ENCODE measurements at regions not wholly inside any gene's neighbourhood (a gene's known extent, or its start where the extent isn't known, plus 50 kb on each side); places are given as distances from the start of the nearest gene placed in this dataset.

GRCh38 chr20:60750909-60751308 lies 501.2 kb upstream of the CDH4 start:
- Histone ChIP-seq H3K79me2 (ENCODE audit: low read length) (no peaks in the 10 kb centered on the region), H3K4me3 (ENCODE audit: low read length) (no peak overlapping the region), H3K9me3 (ENCODE audit: low read length) (no peaks in the 10 kb centered on the region), H4K20me1 (ENCODE audit: insufficient read depth, low read depth, low read length) (no peaks in the 10 kb centered on the region), H3K4me2 (ENCODE audit: low read depth, low read length, poor library complexity, severe bottlenecking) (no peak overlapping the region), H3K27ac (ENCODE audit: low read length) (no peak overlapping the region), H3K27me3 (ENCODE audit: low read length) (no peaks in the 10 kb centered on the region), H3K9me2 (replicated peaks; ENCODE audit: insufficient read depth, low read length) (no peaks in the 10 kb centered on the region), H3K9ac (ENCODE audit: low read length) (no peak overlapping the region), H3K4me1 (ENCODE audit: low read length) (no peaks in the 10 kb centered on the region), H2AFZ (ENCODE audit: low read length) (no peak overlapping the region), H3K36me3 (ENCODE audit: insufficient read depth, low read length) (no peaks in the 10 kb centered on the region)
- no peak for DNase-seq

- Histone ChIP-seq H3K4me1 (ENCODE audit: low read length) (no peaks in the 10 kb centered on the region), H2AFZ (ENCODE audit: low read length) (no peak overlapping the region), H3K36me3 (ENCODE audit: insufficient read depth, low read length) (no peaks in the 10 kb centered on the region), H3K4me3 (ENCODE audit: low read length) (no peak overlapping the region), H3K4me2 (ENCODE audit: low read depth, low read length, poor library complexity, severe bottlenecking) (no peak overlapping the region), H4K20me1 (ENCODE audit: insufficient read depth, low read depth, low read length) (no peaks in the 10 kb centered on the region), H3K9me3 (ENCODE audit: low read length) (no peaks in the 10 kb centered on the region), H3K9me2 (replicated peaks; ENCODE audit: insufficient read depth, low read length) (no peaks in the 10 kb centered on the region), H3K9ac (ENCODE audit: low read length) (no peak overlapping the region), H3K27me3 (ENCODE audit: low read length) (no peaks in the 10 kb centered on the region), H3K27ac (ENCODE audit: low read length) (no peak overlapping the region), H3K79me2 (ENCODE audit: low read length) (no peaks in the 10 kb centered on the region)
- DNase-seq, result no peak
Observed at GRCh38 chr20:60751826-60752225, 500.2 kb upstream of the CDH4 start.

- H3K9ac ChIP-seq (ENCODE audit: low read length), result no peak overlapping the region
- H3K9me3 ChIP-seq (ENCODE audit: low read length), result no peaks in the 10 kb centered on the region
- DNase-seq, result no peak
- H3K79me2 ChIP-seq (ENCODE audit: low read length), result no peaks in the 10 kb centered on the region
- no peak overlapping the region for H3K4me3 ChIP-seq (ENCODE audit: low read length)
- no peak overlapping the region for H3K27ac ChIP-seq (ENCODE audit: low read length)
- H3K36me3 ChIP-seq (ENCODE audit: insufficient read depth, low read length), result no peaks in the 10 kb centered on the region
- H2AFZ ChIP-seq (ENCODE audit: low read length), result no peak overlapping the region
- H3K27me3 ChIP-seq (ENCODE audit: low read length), result no peaks in the 10 kb centered on the region
- H3K4me2 ChIP-seq (ENCODE audit: low read depth, low read length, poor library complexity, severe bottlenecking), result no peak overlapping the region
- no peaks in the 10 kb centered on the region for H3K4me1 ChIP-seq (ENCODE audit: low read length)
- H4K20me1 ChIP-seq (ENCODE audit: insufficient read depth, low read depth, low read length), result no peaks in the 10 kb centered on the region
- H3K9me2 ChIP-seq (replicated peaks; ENCODE audit: insufficient read depth, low read length), result no peaks in the 10 kb centered on the region
Observed at GRCh38 chr20:60752741-60753420, 499.2 kb upstream of the CDH4 start.

GRCh38 chr20:60754856-60755255 lies 497.2 kb upstream of the CDH4 start:
- Histone ChIP-seq H2AFZ (ENCODE audit: low read length) (no peak overlapping the region), H3K4me2 (ENCODE audit: low read depth, low read length, poor library complexity, severe bottlenecking) (no peak overlapping the region), H3K4me3 (ENCODE audit: low read length) (no peak overlapping the region), H3K9me2 (replicated peaks; ENCODE audit: insufficient read depth, low read length) (no peaks in the 10 kb centered on the region), H3K9me3 (ENCODE audit: low read length) (no peaks in the 10 kb centered on the region), H3K79me2 (ENCODE audit: low read length) (no peaks in the 10 kb centered on the region), H3K36me3 (ENCODE audit: insufficient read depth, low read length) (no peaks in the 10 kb centered on the region), H3K4me1 (ENCODE audit: low read length) (no peaks in the 10 kb centered on the region), H3K27me3 (ENCODE audit: low read length) (no peaks in the 10 kb centered on the region), H3K9ac (ENCODE audit: low read length) (no peak overlapping the region), H3K27ac (ENCODE audit: low read length) (no peak overlapping the region), H4K20me1 (ENCODE audit: insufficient read depth, low read depth, low read length) (no peaks in the 10 kb centered on the region)
- no peak for DNase-seq

GRCh38 chr20:60759651-60760050 lies 492.4 kb upstream of the CDH4 start:
- Histone ChIP-seq H2AFZ (ENCODE audit: low read length) (no peak overlapping the region), H3K9me2 (replicated peaks; ENCODE audit: insufficient read depth, low read length) (no peaks in the 10 kb centered on the region), H4K20me1 (ENCODE audit: insufficient read depth, low read depth, low read length) (no peaks in the 10 kb centered on the region), H3K27me3 (ENCODE audit: low read length) (no peaks in the 10 kb centered on the region), H3K4me2 (ENCODE audit: low read depth, low read length, poor library complexity, severe bottlenecking) (no peak overlapping the region), H3K9me3 (ENCODE audit: low read length) (no peaks in the 10 kb centered on the region), H3K27ac (ENCODE audit: low read length) (no peak overlapping the region), H3K36me3 (ENCODE audit: insufficient read depth, low read length) (no peaks in the 10 kb centered on the region), H3K79me2 (ENCODE audit: low read length) (no peaks in the 10 kb centered on the region), H3K9ac (ENCODE audit: low read length) (no peak overlapping the region), H3K4me3 (ENCODE audit: low read length) (no peak overlapping the region), H3K4me1 (ENCODE audit: low read length) (no peaks in the 10 kb centered on the region)
- DNase-seq, result no peak

- Histone ChIP-seq H3K4me1 (ENCODE audit: low read length) (no peaks in the 10 kb centered on the region), H3K9ac (ENCODE audit: low read length) (no peak overlapping the region), H3K27ac (ENCODE audit: low read length) (no peak overlapping the region), H3K4me2 (ENCODE audit: low read depth, low read length, poor library complexity, severe bottlenecking) (no peak overlapping the region), H3K4me3 (ENCODE audit: low read length) (no peak overlapping the region), H3K27me3 (ENCODE audit: low read length) (no peaks in the 10 kb centered on the region), H3K36me3 (ENCODE audit: insufficient read depth, low read length) (no peaks in the 10 kb centered on the region), H4K20me1 (ENCODE audit: insufficient read depth, low read depth, low read length) (no peaks in the 10 kb centered on the region), H3K79me2 (ENCODE audit: low read length) (no peaks in the 10 kb centered on the region), H3K9me3 (ENCODE audit: low read length) (no peaks in the 10 kb centered on the region), H3K9me2 (replicated peaks; ENCODE audit: insufficient read depth, low read length) (no peaks in the 10 kb centered on the region), H2AFZ (ENCODE audit: low read length) (no peak overlapping the region)
- no peak for DNase-seq
Observed at GRCh38 chr20:60760256-60761000, 491.6 kb upstream of the CDH4 start.

- Histone ChIP-seq H4K20me1 (ENCODE audit: insufficient read depth, low read depth, low read length) (no peaks in the 10 kb centered on the region), H3K27me3 (ENCODE audit: low read length) (no peaks in the 10 kb centered on the region), H3K9me3 (ENCODE audit: low read length) (no peaks in the 10 kb centered on the region), H3K79me2 (ENCODE audit: low read length) (no peaks in the 10 kb centered on the region), H3K9me2 (replicated peaks; ENCODE audit: insufficient read depth, low read length) (no peaks in the 10 kb centered on the region), H3K9ac (ENCODE audit: low read length) (no peak overlapping the region), H3K4me2 (ENCODE audit: low read depth, low read length, poor library complexity, severe bottlenecking) (no peak overlapping the region), H3K4me3 (ENCODE audit: low read length) (no peak overlapping the region), H2AFZ (ENCODE audit: low read length) (no peak overlapping the region), H3K36me3 (ENCODE audit: insufficient read depth, low read length) (no peaks in the 10 kb centered on the region), H3K27ac (ENCODE audit: low read length) (no peak overlapping the region), H3K4me1 (ENCODE audit: low read length) (no peaks in the 10 kb centered on the region)
- DNase-seq, result no peak
Observed at GRCh38 chr20:60761056-60761455, 491.0 kb upstream of the CDH4 start.

GRCh38 chr20:60762386-60762785 lies 489.7 kb upstream of the CDH4 start:
- Histone ChIP-seq H3K27ac (ENCODE audit: low read length) (no peak overlapping the region), H3K4me1 (ENCODE audit: low read length) (no peaks in the 10 kb centered on the region), H3K36me3 (ENCODE audit: insufficient read depth, low read length) (no peaks in the 10 kb centered on the region), H3K9me2 (replicated peaks; ENCODE audit: insufficient read depth, low read length) (no peaks in the 10 kb centered on the region), H3K4me3 (ENCODE audit: low read length) (no peak overlapping the region), H3K79me2 (ENCODE audit: low read length) (no peaks in the 10 kb centered on the region), H3K9ac (ENCODE audit: low read length) (no peak overlapping the region), H3K4me2 (ENCODE audit: low read depth, low read length, poor library complexity, severe bottlenecking) (no peak overlapping the region), H4K20me1 (ENCODE audit: insufficient read depth, low read depth, low read length) (no peaks in the 10 kb centered on the region), H2AFZ (ENCODE audit: low read length) (no peak overlapping the region), H3K9me3 (ENCODE audit: low read length) (no peaks in the 10 kb centered on the region), H3K27me3 (ENCODE audit: low read length) (no peaks in the 10 kb centered on the region)
- no peak for DNase-seq
